AG04450 (cell line): ENCODE measurements at regions not wholly inside any gene's neighbourhood (a gene's known extent, or its start where the extent isn't known, plus 50 kb on each side); places are given as distances from the start of the nearest gene placed in this dataset.

Source experiments
- CTCF ChIA-PET: fragments of 300-600, 350-600 bp; formaldehyde crosslinking; extraction: SDS; loops from one replicate; lab custom pipeline; 2022; ENCODE audit warnings: antibody characterized with exemption, inconsistent platforms; lab: Charles Lee
- POLR2A ChIA-PET: fragments of 350-600 bp; formaldehyde crosslinking; extraction: SDS; loops from one replicate; lab custom pipeline; 2021; ENCODE audit warnings: antibody characterized with exemption, inconsistent platforms; lab: Yijun Ruan, JAX
- DNase-seq: peaks from one replicate; pipeline ENCODE4 v3.0.0-alpha.2; 2011; ENCODE audit warnings: low read depth, low spot score
- H3K27ac ChIP-seq: one replicate; pipeline ENCODE4 v1.5.1; 2012; ENCODE audit warnings: low read depth, low read length, control low read depth
- H3K27me3 ChIP-seq: one replicate; pipeline ENCODE4 v1.6.0; 2012; ENCODE audit warnings: low read length; ENCODE audit not compliant: control insufficient read depth, insufficient read depth
- H3K4me3 ChIP-seq: 2 replicates; pipeline ENCODE4 v1.5.1; 2011; ENCODE audit warnings: mild to moderate bottlenecking, low read depth, low read length, control low read depth
- H3K9me3 ChIP-seq: 2 replicates; pipeline ENCODE4 v1.5.1; 2012; ENCODE audit warnings: low read length; ENCODE audit not compliant: control insufficient read depth, insufficient read depth
- TF ChIP-seq, protein P1 (sequence below): IDR thresholded peaks from 2 replicates; pipeline ENCODE4 v1.5.1; 2011; ENCODE audit warnings: low read depth, low read length, control low read depth, inconsistent platforms

DNA sequence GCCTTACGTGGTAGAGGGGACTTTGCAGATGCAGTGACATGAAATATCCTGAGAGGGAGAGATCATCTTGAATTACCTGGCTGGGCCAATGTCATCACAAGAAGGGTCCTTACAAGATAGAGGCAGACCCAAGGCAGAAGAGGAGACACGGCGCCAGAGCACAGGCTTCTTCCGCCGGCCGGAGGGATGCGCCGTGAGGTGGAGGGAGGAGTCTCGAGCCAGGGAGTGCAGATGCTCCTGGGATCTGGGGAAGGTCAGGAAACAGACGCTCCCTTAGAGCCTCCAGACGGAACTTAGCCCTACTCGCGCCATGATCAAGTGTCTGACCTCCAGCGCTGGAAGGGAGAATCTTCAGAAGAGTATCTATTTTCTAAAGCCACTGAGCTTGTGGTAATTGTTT is 304.8 kb downstream of the GLRX3 start:
- no peak for DNase-seq
- CTCF ChIA-PET: no interaction called here

DNA sequence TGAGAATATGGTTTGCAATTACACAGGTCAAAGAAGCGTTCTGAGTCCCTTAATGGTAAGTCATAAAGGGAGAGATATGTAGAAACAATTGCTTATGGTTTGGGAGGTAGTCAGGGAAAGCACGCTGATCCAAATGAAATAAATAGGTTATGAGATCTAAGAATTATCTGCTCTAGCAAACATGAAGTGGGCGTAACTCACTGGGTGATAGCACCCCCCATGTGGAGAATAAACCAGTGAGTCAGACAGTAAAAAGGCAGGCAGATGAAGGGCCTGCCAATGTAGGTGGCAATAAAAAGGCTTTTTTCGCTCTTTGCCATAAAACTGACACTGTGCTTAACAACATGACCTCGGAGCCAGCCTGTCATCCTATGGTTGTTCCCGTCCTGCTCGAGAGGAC is 306.9 kb downstream of the GLRX3 start:
- Histone ChIP-seq H3K27me3 (no peaks in the 10 kb centered on the region), H3K4me3 (no peak overlapping the region), H3K9me3 (peaks cover 45% of the 10 kb centered on the region), H3K27ac (no peak overlapping the region)
- TF ChIP-seq, protein P1, sequence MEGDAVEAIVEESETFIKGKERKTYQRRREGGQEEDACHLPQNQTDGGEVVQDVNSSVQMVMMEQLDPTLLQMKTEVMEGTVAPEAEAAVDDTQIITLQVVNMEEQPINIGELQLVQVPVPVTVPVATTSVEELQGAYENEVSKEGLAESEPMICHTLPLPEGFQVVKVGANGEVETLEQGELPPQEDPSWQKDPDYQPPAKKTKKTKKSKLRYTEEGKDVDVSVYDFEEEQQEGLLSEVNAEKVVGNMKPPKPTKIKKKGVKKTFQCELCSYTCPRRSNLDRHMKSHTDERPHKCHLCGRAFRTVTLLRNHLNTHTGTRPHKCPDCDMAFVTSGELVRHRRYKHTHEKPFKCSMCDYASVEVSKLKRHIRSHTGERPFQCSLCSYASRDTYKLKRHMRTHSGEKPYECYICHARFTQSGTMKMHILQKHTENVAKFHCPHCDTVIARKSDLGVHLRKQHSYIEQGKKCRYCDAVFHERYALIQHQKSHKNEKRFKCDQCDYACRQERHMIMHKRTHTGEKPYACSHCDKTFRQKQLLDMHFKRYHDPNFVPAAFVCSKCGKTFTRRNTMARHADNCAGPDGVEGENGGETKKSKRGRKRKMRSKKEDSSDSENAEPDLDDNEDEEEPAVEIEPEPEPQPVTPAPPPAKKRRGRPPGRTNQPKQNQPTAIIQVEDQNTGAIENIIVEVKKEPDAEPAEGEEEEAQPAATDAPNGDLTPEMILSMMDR: no peak
- no peak for DNase-seq
- POLR2A ChIA-PET: no interaction called here
- CTCF ChIA-PET: no interaction called here

More for the DNA sequence above, 304.8 kb downstream of the GLRX3 start:
- POLR2A ChIA-PET: no interaction called here
- TF ChIP-seq, protein P1: no peak
- Histone ChIP-seq H3K4me3 (no peak overlapping the region), H3K9me3 (peaks cover 52% of the 10 kb centered on the region), H3K27me3 (no peaks in the 10 kb centered on the region), H3K27ac (no peak overlapping the region)

DNA sequence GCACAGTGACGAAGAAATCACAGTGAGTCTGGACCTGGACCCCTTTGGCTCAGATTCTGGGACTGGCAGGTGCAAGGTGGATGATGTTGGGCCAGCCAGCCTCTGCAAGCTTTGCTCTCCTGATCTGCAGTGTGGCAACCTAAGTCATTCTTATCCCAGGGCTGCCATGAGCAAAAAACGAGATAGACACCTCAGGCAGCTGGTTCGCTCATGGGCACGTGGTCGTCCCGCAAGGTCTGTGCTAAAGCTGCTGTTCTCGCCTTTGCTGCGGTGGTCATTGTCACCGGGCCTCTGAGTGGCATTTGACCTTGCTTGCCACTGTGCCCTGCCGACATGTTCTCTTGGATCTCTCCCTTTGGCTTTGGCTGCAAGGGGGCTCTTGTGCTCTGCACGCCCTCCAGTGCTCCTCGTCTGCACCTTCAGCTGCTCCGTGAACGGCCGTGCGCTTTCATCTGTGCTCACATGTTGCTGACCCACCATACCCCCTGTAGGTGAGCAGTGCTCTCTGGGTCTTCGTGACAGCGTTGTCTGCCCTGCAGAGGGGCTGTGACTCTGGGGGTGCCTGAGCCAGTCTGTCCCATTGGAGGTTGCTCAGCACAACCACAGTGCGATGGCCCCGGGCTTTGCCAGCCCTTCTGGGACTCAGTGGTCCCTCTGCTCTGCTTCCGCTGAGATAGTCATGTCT is 317.0 kb downstream of the GLRX3 start:
- H3K27me3 ChIP-seq: no peaks in the 10 kb centered on the region
- no peak overlapping the region for H3K4me3 ChIP-seq
- ChIA-PET POLR2A (no interaction called here), CTCF (no interaction called here)
- DNase-seq: no peak
- peaks cover 47% of the 10 kb centered on the region for H3K9me3 ChIP-seq
- TF ChIP-seq, protein P1: no peak
- H3K27ac ChIP-seq: no peak overlapping the region

DNA sequence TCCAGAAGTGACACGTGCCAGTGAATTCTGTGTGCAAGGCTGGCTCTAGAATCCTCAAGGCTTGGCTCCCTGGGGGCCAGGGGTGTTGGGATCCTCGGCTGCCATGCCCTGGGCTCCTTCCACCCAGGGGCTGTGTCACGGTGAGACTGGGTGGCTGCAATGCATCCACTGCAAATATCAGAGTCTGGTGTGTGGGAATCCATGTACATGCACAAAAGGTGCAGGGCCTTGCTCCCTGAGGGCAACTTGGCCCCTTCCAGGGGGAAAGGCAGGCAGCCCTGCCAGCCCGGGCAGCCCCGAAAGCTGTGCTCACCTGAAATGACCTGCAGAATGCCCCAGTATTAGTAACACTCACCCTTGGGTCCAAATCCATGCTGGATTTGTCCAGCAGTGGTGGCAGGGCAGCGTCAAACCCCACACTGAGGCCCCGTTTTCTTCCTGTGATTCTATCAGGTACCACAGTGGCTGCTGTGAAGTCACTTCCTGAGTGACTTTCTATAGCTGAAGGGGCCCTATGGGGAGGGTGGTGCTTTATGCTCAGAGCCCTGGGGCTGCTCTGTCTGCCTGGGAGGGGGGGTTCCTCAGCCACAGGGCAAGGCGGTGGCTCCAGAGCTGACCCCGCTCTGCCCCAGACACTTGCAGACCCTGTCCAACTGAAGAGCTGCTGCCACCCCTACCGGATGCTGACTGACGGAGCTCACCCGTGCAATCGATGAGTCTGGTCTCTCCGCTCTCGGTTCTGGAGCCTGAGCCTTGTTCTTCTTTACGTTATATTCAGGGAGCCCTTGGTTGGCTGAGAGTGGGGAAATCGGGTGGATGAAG is 317.7 kb downstream of the GLRX3 start:
- TF ChIP-seq, protein P1: no peak
- DNase-seq: no peak
- Histone ChIP-seq H3K9me3 (peaks cover 52% of the 10 kb centered on the region), H3K27me3 (no peaks in the 10 kb centered on the region), H3K4me3 (no peak overlapping the region), H3K27ac (no peak overlapping the region)
- ChIA-PET POLR2A (no interaction called here), CTCF (no interaction called here)

DNA sequence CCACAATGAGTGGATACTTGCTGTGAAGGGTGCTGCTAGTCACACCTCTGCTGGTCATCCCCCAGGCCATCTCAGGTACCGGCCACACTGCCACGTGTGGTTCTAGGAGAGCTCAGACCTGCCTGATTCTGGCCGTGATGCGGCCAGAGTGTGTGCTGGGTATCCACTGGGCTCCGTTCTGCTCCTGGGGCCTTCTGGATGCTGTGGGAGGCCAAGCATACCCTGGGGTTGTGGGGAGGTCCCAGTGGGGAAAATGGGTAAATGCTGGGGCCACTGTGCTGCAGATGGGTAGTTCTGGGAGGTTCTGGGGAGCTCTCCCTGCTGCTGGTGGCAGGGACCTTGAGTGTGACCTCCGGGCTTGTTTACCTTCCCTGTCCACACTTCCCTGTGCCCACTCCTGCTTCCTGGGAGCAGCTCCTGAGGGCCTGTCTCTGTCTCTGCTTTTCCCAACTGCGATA is 318.4 kb downstream of the GLRX3 start:
- ChIA-PET CTCF (no interaction called here), POLR2A (no interaction called here)
- Histone ChIP-seq H3K27ac (no peak overlapping the region), H3K9me3 (peaks cover 55% of the 10 kb centered on the region), H3K27me3 (no peaks in the 10 kb centered on the region), H3K4me3 (no peak overlapping the region)
- DNase-seq: no peak
- TF ChIP-seq, protein P1: no peak
